HepG2 (cell line): ENCODE measurements at regions not wholly inside any gene's neighbourhood (a gene's known extent, or its start where the extent isn't known, plus 50 kb on each side); places are given as distances from the start of the nearest gene placed in this dataset.

Experiments used
- ATAC-seq: fragments of 200-7000 bp; cut with Tn5 transposase; 3 replicates; pipeline ENCODE4 v1.9.1; 2020; ENCODE audit warnings: mild to moderate bottlenecking, moderate library complexity
- BruUV-seq: library from RNA; stranded (reverse); fragments of 400-500 nt; replicated peaks from 2 replicates; lab custom pipeline; 2021; lab: Mats Ljungman, UMichigan
- CTCF ChIA-PET: fragments of 300-600 bp; formaldehyde crosslinking; extraction: SDS; loops from one replicate; lab custom pipeline; 2021; ENCODE audit warnings: low total read pairs, inconsistent platforms, low intra/inter-chr PET ratio; lab: Yijun Ruan, JAX
- POLR2A ChIA-PET: fragments of 350-600 bp; sonication (Branson Sonifier 250); formaldehyde crosslinking; loops from one replicate; lab custom pipeline; 2020; ENCODE audit warnings: antibody characterized with exemption, inconsistent platforms; lab: Yijun Ruan, JAX
- DNase-seq: peaks from one replicate; pipeline ENCODE4 v3.0.0-alpha.2; 2015; ENCODE audit warnings: low spot score
- FAIRE-seq: peaks from 3 replicates; lab custom pipeline; 2011; peaks lifted over from hg19 to GRCh38; lab: Jason Lieb, UNC
- H2AFZ ChIP-seq: one replicate; pipeline ENCODE4 v1.6.1; 2011; ENCODE audit warnings: low read length, inconsistent platforms
- H3K27ac ChIP-seq: fragments of 300-600 bp; 3 replicates; pipeline ENCODE4 v1.8.0; 2011; ENCODE audit warnings: mixed run types, mild to moderate bottlenecking, mixed read lengths, low read length, inconsistent platforms; ENCODE audit not compliant: insufficient read depth; ENCODE audit errors: extremely low read length
- H3K27me3 ChIP-seq, 2 experiments: fragments of 200-600 bp in 1 of 2; 2 replicates in 1 of 2; 3 replicates in 1 of 2; pipeline versions ENCODE4 v1.6.0 to v1.8.0; 2011; ENCODE audit warnings: low read length in 2 of 2, mild to moderate bottlenecking in 2 of 2, moderate library complexity in 2 of 2, inconsistent platforms in 1 of 2; ENCODE audit not compliant: insufficient read depth in 2 of 2, control insufficient read depth in 1 of 2
- H3K36me3 ChIP-seq, 2 experiments: fragments of 200-600 bp in 1 of 2; replicated peaks in 1 of 2; 2 replicates in 1 of 2; 3 replicates in 1 of 2; pipeline versions ENCODE4 v1.5.1 to v1.8.0; 2011; ENCODE audit warnings: low read length in 2 of 2, inconsistent platforms in 1 of 2; ENCODE audit not compliant: insufficient read depth in 2 of 2, control insufficient read depth in 1 of 2
- H3K4me1 ChIP-seq: 2 replicates; pipeline ENCODE4 v1.5.1; 2012; ENCODE audit warnings: low read length, inconsistent platforms; ENCODE audit not compliant: insufficient read depth
- H3K4me2 ChIP-seq: 2 replicates; pipeline ENCODE4 v1.6.0; 2011; ENCODE audit warnings: low read depth, low read length, inconsistent platforms
- H3K4me3 ChIP-seq, 3 experiments: fragments of 200-600 bp in 1 of 3; sonication (generic), shearing (Covaris generic) in 1 of 3; replicated peaks in 1 of 3; 2 replicates each; pipeline ENCODE4 v1.5.1; 2011 to 2016; ENCODE audit warnings: low read length in 3 of 3, inconsistent platforms in 2 of 3, low read depth in 2 of 3, mild to moderate bottlenecking in 2 of 3, control low read depth in 1 of 3, mixed read lengths in 1 of 3; ENCODE audit not compliant: insufficient read depth in 1 of 3
- H3K79me2 ChIP-seq: one replicate; pipeline ENCODE4 v1.6.1; 2011; ENCODE audit warnings: low read length, inconsistent platforms; ENCODE audit not compliant: insufficient read depth
- H3K9ac ChIP-seq: 2 replicates; pipeline ENCODE4 v1.6.0; 2011; ENCODE audit warnings: mild to moderate bottlenecking, low read depth, low read length, inconsistent platforms; ENCODE audit not compliant: insufficient read depth
- H3K9me3 ChIP-seq: 2 replicates; pipeline ENCODE4 v1.5.1; 2012; ENCODE audit warnings: mild to moderate bottlenecking, low read length
- H4K20me1 ChIP-seq: 2 replicates; pipeline ENCODE4 v1.6.0; 2011; ENCODE audit warnings: inconsistent platforms, mild to moderate bottlenecking, low read length, moderate library complexity; ENCODE audit not compliant: insufficient read depth
- AKAP8 ChIP-seq: sonication (generic); formaldehyde crosslinking; IDR thresholded peaks from 2 replicates; pipeline ENCODE4 v1.5.1; 2020; ENCODE audit warnings: mild to moderate bottlenecking, missing genetic modification reagents
- HNF4A ChIP-seq: sonication (generic); formaldehyde crosslinking; IDR thresholded peaks from 2 replicates; pipeline ENCODE4 v1.4.0; 2020; ENCODE audit warnings: missing genetic modification reagents
- NFE2 ChIP-seq: sonication (generic); formaldehyde crosslinking; IDR thresholded peaks from 2 replicates; pipeline ENCODE4 v1.4.0; 2020; ENCODE audit warnings: missing genetic modification reagents
- NR2C2 ChIP-seq: sonication (generic); formaldehyde crosslinking; IDR thresholded peaks from 2 replicates; pipeline ENCODE4 v1.4.0; 2020; ENCODE audit warnings: missing genetic modification reagents, mild to moderate bottlenecking, moderate library complexity, borderline replicate concordance
- ONECUT2 ChIP-seq: sonication (generic); formaldehyde crosslinking; IDR thresholded peaks from 2 replicates; pipeline ENCODE4 v1.4.0; 2020; ENCODE audit warnings: missing genetic modification reagents
- SOX6 ChIP-seq, 2 experiments: fragments of 450-650 bp in 1 of 2; sonication (generic) in 1 of 2; formaldehyde crosslinking in 1 of 2; IDR thresholded peaks; 2 replicates each; pipeline versions ENCODE4 v1.4.0 to v1.6.1; 2017 to 2020; ENCODE audit warnings: antibody characterized with exemption in 1 of 2, mild to moderate bottlenecking in 1 of 2, missing genetic modification reagents in 1 of 2
- SRSF9 ChIP-seq: fragments of 200-400 bp; formaldehyde crosslinking; IDR thresholded peaks from 2 replicates; pipeline ENCODE4 v1.6.1; 2018; ENCODE audit warnings: borderline replicate concordance, mild to moderate bottlenecking, low read depth, low read length; ENCODE audit not compliant: insufficient read depth, poor library complexity, severe bottlenecking
- ZNF17 ChIP-seq: sonication (generic); formaldehyde crosslinking; IDR thresholded peaks from 2 replicates; pipeline ENCODE4 v1.5.0; 2020; ENCODE audit warnings: mild to moderate bottlenecking, missing genetic modification reagents
- ZNF30 ChIP-seq: sonication (generic); formaldehyde crosslinking; IDR thresholded peaks from 2 replicates; pipeline ENCODE4 v1.5.0; 2020; ENCODE audit warnings: mild to moderate bottlenecking, missing genetic modification reagents
- ZNF367 ChIP-seq: sonication (generic); formaldehyde crosslinking; IDR thresholded peaks from 2 replicates; pipeline ENCODE4 v1.4.0; 2020; ENCODE audit warnings: missing genetic modification reagents, borderline replicate concordance
- ZNF382 ChIP-seq: sonication (generic); formaldehyde crosslinking; IDR thresholded peaks from 2 replicates; pipeline ENCODE4 v1.5.0; 2020; ENCODE audit warnings: missing genetic modification reagents, mild to moderate bottlenecking, borderline replicate concordance
- ZNF441 ChIP-seq: sonication (generic); formaldehyde crosslinking; IDR thresholded peaks from 2 replicates; pipeline ENCODE4 v1.7.0; 2021; ENCODE audit warnings: missing genetic modification reagents, borderline replicate concordance
- WGBS: methylation state at CpG from one replicate; pipeline ENCODE4 v1.1.6; 2017; ENCODE audit warnings: low lambda C conversion rate; 5-methylcytosine and 5-hydroxymethylcytosine counted together
- in situ Hi-C: cut with HindIII; loops from 2 replicates; pipeline ENCODE4 v1.10.0; 2017; ENCODE audit warnings: low pct_unique_long_range_greater_than_20kb; ENCODE audit not compliant: extremely low pct_ligation_motif_present
- intact Hi-C: fragments of 100-400 bp; cut with micrococcal nuclease; formaldehyde crosslinking; loops from one replicate; pipeline ENCODE4 v1.10.0; 2022; ENCODE audit not compliant: unreplicated experiment
- TF ChIP-seq, protein P1 (sequence below): IDR thresholded peaks from 2 replicates; pipeline ENCODE4 v1.4.0; 2020; ENCODE audit warnings: mild to moderate bottlenecking, missing genetic modification reagents
- TF ChIP-seq, protein P2 (sequence below): sonication (generic); formaldehyde crosslinking; IDR thresholded peaks from 2 replicates; pipeline ENCODE4 v1.4.0; 2020; ENCODE audit warnings: low read depth, mild to moderate bottlenecking, missing genetic modification reagents
- TF ChIP-seq, protein P3 (sequence below): sonication (generic); formaldehyde crosslinking; conservative IDR thresholded peaks from 2 replicates; pipeline ENCODE4 v1.4.0; 2020; ENCODE audit warnings: missing genetic modification reagents

DNA sequence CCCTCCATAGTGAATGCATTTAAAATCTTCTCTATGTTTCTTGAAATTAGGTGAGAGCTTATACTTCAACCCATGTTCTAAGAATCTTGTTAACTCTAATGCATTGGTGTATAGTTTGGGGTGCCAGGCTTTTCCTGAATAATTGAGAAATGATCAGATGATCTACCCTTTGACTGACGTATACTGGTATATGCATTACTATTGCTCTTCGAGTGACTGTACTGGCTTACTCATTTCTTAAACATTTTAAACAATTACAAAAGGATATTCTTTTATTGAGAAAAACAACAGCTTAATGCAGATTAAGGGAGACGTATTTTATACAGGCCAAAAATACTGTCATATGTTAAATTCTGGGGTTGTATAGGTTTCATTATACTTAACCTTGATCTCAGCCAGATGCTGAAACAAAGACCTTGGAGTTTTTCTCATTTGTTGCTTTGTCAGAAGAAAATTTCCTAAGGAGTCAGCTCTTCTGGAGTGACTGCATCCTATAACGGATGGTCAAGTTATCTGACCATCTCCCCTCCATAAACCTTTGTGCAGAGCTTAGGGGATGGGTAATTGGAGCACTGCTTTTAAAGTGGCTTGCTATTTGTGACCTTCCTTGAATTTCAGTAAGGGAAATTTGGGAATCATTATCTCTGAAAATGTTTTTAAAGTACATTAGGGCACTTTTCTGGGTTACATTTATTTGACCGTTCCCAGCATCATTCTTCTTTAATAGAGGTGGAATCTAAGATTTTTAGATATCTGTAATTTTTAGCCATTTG lies 507.6 kb downstream of the PCNX1 start:
- POLR2A ChIA-PET: no interaction called here
- WGBS: 93% methylated on average over 5 of the region's 5 CpGs

DNA sequence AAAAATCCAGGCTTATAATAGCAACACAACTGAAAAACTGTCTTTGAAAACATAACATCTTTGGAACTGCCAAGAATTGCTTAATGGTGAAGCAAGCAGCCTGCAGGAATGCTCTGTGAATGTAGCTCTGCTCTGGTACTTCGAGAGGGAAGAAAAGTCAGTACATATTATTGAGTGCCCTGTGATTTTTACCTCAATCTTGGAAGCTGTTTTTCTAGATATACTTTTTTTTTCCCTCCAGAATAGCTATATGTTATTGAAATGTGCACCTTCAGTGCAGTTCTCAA lies 508.1 kb downstream of the PCNX1 start:
- ChIA-PET CTCF (no interaction called here), POLR2A (no interaction called here)
- Histone ChIP-seq H3K27me3 (no peaks in the 10 kb centered on the region), H3K27ac (no peak overlapping the region), H3K9ac (no peak overlapping the region), H3K9me3 (no peaks in the 10 kb centered on the region), H3K79me2 (no peaks in the 10 kb centered on the region), H3K4me1 (peaks cover 13% of the 10 kb centered on the region), H3K4me3 (no peak overlapping the region), H2AFZ (no peak overlapping the region), H4K20me1 (no peaks in the 10 kb centered on the region), H3K36me3 (0 out of 5 replicates have a peak, but pooled peaks cover 0 to 4% of the 10 kb centered on the region in 2 experiments), H3K4me2 (no peak overlapping the region)
- in situ Hi-C loops: no loop called here
- intact Hi-C loops: no loop called here
- ATAC-seq (no peak), FAIRE-seq (no peak), DNase-seq (no peak)
- BruUV-seq: no TSS peak
- WGBS: 93% methylated on average over 1 of the region's 1 CpG
- TF ChIP-seq AKAP8 (CRISPR knock-in tag) (no peak), ONECUT2 (CRISPR knock-in tag) (no peak), HNF4A (no peak), NFE2 (CRISPR knock-in tag) (no peak), NR2C2 (CRISPR knock-in tag) (no peak), ZNF367 (CRISPR knock-in tag) (no peak), ZNF30 (CRISPR knock-in tag) (no peak)
- TF ChIP-seq, protein P1, sequence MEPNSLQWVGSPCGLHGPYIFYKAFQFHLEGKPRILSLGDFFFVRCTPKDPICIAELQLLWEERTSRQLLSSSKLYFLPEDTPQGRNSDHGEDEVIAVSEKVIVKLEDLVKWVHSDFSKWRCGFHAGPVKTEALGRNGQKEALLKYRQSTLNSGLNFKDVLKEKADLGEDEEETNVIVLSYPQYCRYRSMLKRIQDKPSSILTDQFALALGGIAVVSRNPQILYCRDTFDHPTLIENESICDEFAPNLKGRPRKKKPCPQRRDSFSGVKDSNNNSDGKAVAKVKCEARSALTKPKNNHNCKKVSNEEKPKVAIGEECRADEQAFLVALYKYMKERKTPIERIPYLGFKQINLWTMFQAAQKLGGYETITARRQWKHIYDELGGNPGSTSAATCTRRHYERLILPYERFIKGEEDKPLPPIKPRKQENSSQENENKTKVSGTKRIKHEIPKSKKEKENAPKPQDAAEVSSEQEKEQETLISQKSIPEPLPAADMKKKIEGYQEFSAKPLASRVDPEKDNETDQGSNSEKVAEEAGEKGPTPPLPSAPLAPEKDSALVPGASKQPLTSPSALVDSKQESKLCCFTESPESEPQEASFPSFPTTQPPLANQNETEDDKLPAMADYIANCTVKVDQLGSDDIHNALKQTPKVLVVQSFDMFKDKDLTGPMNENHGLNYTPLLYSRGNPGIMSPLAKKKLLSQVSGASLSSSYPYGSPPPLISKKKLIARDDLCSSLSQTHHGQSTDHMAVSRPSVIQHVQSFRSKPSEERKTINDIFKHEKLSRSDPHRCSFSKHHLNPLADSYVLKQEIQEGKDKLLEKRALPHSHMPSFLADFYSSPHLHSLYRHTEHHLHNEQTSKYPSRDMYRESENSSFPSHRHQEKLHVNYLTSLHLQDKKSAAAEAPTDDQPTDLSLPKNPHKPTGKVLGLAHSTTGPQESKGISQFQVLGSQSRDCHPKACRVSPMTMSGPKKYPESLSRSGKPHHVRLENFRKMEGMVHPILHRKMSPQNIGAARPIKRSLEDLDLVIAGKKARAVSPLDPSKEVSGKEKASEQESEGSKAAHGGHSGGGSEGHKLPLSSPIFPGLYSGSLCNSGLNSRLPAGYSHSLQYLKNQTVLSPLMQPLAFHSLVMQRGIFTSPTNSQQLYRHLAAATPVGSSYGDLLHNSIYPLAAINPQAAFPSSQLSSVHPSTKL: no peak
- TF ChIP-seq, protein P2, sequence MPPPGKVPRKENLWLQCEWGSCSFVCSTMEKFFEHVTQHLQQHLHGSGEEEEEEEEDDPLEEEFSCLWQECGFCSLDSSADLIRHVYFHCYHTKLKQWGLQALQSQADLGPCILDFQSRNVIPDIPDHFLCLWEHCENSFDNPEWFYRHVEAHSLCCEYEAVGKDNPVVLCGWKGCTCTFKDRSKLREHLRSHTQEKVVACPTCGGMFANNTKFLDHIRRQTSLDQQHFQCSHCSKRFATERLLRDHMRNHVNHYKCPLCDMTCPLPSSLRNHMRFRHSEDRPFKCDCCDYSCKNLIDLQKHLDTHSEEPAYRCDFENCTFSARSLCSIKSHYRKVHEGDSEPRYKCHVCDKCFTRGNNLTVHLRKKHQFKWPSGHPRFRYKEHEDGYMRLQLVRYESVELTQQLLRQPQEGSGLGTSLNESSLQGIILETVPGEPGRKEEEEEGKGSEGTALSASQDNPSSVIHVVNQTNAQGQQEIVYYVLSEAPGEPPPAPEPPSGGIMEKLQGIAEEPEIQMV: no peak

More for the DNA sequence above, 507.6 kb downstream of the PCNX1 start:
- 0 out of 5 replicates have a peak, but pooled peaks cover 0 to 4% of the 10 kb centered on the region in 2 experiments for H3K36me3 ChIP-seq
- no peaks in the 10 kb centered on the region for H3K27me3 ChIP-seq
- FAIRE-seq (no peak), DNase-seq (no peak), ATAC-seq (no peak)
- H3K27ac ChIP-seq: no peak overlapping the region
- no peak overlapping the region for H2AFZ ChIP-seq
- CTCF ChIA-PET: no interaction called here
- in situ Hi-C loops (no loop called here), intact Hi-C loops (no loop called here)
- peaks cover 13% of the 10 kb centered on the region for H3K4me1 ChIP-seq
- H3K4me2 ChIP-seq: no peak overlapping the region
- no peak overlapping the region for H3K9ac ChIP-seq
- BruUV-seq: no TSS peak
- no peaks in the 10 kb centered on the region for H3K79me2 ChIP-seq
- no peaks in the 10 kb centered on the region for H3K9me3 ChIP-seq
- no peak overlapping the region for H3K4me3 ChIP-seq
- TF ChIP-seq ZNF17 (CRISPR knock-in tag) (no peak), SRSF9 (no peak), ZNF382 (no peak), ZNF441 (CRISPR knock-in tag) (no peak), SOX6 (IDR thresholded peaks at IDR 0.05) (no peak), SOX6 (CRISPR knock-in tag; IDR thresholded peaks at IDR 0.05) (no peak)
- TF ChIP-seq, protein P3, sequence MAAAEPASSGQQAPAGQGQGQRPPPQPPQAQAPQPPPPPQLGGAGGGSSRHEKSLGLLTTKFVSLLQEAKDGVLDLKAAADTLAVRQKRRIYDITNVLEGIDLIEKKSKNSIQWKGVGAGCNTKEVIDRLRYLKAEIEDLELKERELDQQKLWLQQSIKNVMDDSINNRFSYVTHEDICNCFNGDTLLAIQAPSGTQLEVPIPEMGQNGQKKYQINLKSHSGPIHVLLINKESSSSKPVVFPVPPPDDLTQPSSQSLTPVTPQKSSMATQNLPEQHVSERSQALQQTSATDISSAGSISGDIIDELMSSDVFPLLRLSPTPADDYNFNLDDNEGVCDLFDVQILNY (CRISPR knock-in tag): no peak
- no peaks in the 10 kb centered on the region for H4K20me1 ChIP-seq
